Large intestine (tissue), 3 donors: ENCODE measurements at regions not wholly inside any gene's neighbourhood (a gene's known extent, or its start where the extent isn't known, plus 50 kb on each side); places are given as distances from the start of the nearest gene placed in this dataset.

Experiments
- DNase-seq, 2 donors: peaks; one replicate each; pipeline versions ENCODE4 v3.0.0 to v3.0.0-alpha.2; 2013
- H3K27ac ChIP-seq: one replicate; pipeline ENCODE4 v1.5.1; 2013; ENCODE audit warnings: low read length
- H3K27me3 ChIP-seq: 2 replicates; pipeline ENCODE4 v1.6.1; 2013; ENCODE audit warnings: low read length; ENCODE audit not compliant: control insufficient read depth, insufficient read depth
- H3K36me3 ChIP-seq: 2 replicates; pipeline ENCODE4 v1.6.1; 2013; ENCODE audit warnings: low read length; ENCODE audit not compliant: control insufficient read depth, insufficient read depth
- H3K4me1 ChIP-seq: one replicate; pipeline ENCODE4 v1.6.1; 2013; ENCODE audit warnings: low read length; ENCODE audit not compliant: control insufficient read depth, insufficient read depth
- H3K4me3 ChIP-seq: one replicate; pipeline ENCODE4 v1.5.1; 2013; ENCODE audit warnings: low read length
- H3K9me3 ChIP-seq: one replicate; pipeline ENCODE4 v1.6.1; 2013; ENCODE audit warnings: mild to moderate bottlenecking, low read depth, low read length, moderate library complexity; ENCODE audit not compliant: control insufficient read depth
- WGBS: methylation state at CpG from one replicate; pipeline ENCODE4 v1.1.5; 2013; ENCODE audit warnings: low lambda C conversion rate; ENCODE audit not compliant: insufficient coverage; 5-methylcytosine and 5-hydroxymethylcytosine counted together

- H3K27ac ChIP-seq, result no peak overlapping the region
- peaks cover 6% of the 10 kb centered on the region for H3K9me3 ChIP-seq
- no peak overlapping the region for H3K4me3 ChIP-seq
- H3K4me1 ChIP-seq, result no peaks in the 10 kb centered on the region
- H3K27me3 ChIP-seq, result peaks cover 2% of the 10 kb centered on the region
- WGBS, result no CpG with 5 or more reads among the region's 24 CpGs
- no peak for DNase-seq
- no peaks in the 10 kb centered on the region for H3K36me3 ChIP-seq
These were observed 116.7 kb downstream of the SOX1 start for GRCh38 chr13:112183532-112184090.

- peaks cover 5% of the 10 kb centered on the region for H3K27me3 ChIP-seq
- H3K36me3 ChIP-seq, result no peaks in the 10 kb centered on the region
- 80% methylated on average over 2 of the region's 14 CpGs for WGBS
- no peaks in the 10 kb centered on the region for H3K4me1 ChIP-seq
- H3K4me3 ChIP-seq, result no peak overlapping the region
- H3K9me3 ChIP-seq, result peaks cover 6% of the 10 kb centered on the region
- DNase-seq, result no peak
- no peak overlapping the region for H3K27ac ChIP-seq
These were observed 117.3 kb downstream of the SOX1 start for GRCh38 chr13:112184261-112184660.

GRCh38 chr13:112184851-112185371 lies 118.0 kb downstream of the SOX1 start:
- Histone ChIP-seq H3K4me1 (no peaks in the 10 kb centered on the region), H3K9me3 (peaks cover 6% of the 10 kb centered on the region), H3K36me3 (no peaks in the 10 kb centered on the region), H3K27ac (no peak overlapping the region), H3K4me3 (no peak overlapping the region), H3K27me3 (peaks cover 4% of the 10 kb centered on the region)
- DNase-seq, result no peak
- WGBS, result no CpG with 5 or more reads among the region's 15 CpGs

GRCh38 chr13:112185466-112185865 lies 118.5 kb downstream of the SOX1 start:
- Histone ChIP-seq H3K9me3 (peaks cover 6% of the 10 kb centered on the region), H3K27me3 (peaks cover 4% of the 10 kb centered on the region), H3K27ac (no peak overlapping the region), H3K36me3 (no peaks in the 10 kb centered on the region), H3K4me1 (no peaks in the 10 kb centered on the region), H3K4me3 (no peak overlapping the region)
- no peak for DNase-seq
- WGBS, result 100% methylated on average over 1 of the region's 9 CpGs

- no CpG with 5 or more reads among the region's 6 CpGs for WGBS
- peaks cover 6% of the 10 kb centered on the region for H3K9me3 ChIP-seq
These were observed 119.1 kb downstream of the SOX1 start for GRCh38 chr13:112186091-112186490.

GRCh38 chr13:112187527-112188297 lies 120.8 kb downstream of the SOX1 start:
- Histone ChIP-seq H3K27me3 (peaks cover 4% of the 10 kb centered on the region), H3K9me3 (peaks cover 6% of the 10 kb centered on the region), H3K27ac (no peak overlapping the region), H3K36me3 (no peaks in the 10 kb centered on the region), H3K4me3 (no peak overlapping the region), H3K4me1 (no peaks in the 10 kb centered on the region)
- no peak for DNase-seq
- no CpG with 5 or more reads among the region's 18 CpGs for WGBS

More at GRCh38 chr13:112186091-112186490, 119.1 kb downstream of the SOX1 start:
- H3K4me1 ChIP-seq, result no peaks in the 10 kb centered on the region
- peaks cover 4% of the 10 kb centered on the region for H3K27me3 ChIP-seq
- no peak overlapping the region for H3K4me3 ChIP-seq
- H3K36me3 ChIP-seq, result no peaks in the 10 kb centered on the region
- DNase-seq, result no peak
- no peak overlapping the region for H3K27ac ChIP-seq

- H3K36me3 ChIP-seq, result no peaks in the 10 kb centered on the region
- no peak overlapping the region for H3K4me3 ChIP-seq
- no CpG with 5 or more reads among the region's 6 CpGs for WGBS
- H3K9me3 ChIP-seq, result peaks cover 6% of the 10 kb centered on the region
- no peaks in the 10 kb centered on the region for H3K4me1 ChIP-seq
- H3K27me3 ChIP-seq, result peaks cover 4% of the 10 kb centered on the region
- H3K27ac ChIP-seq, result no peak overlapping the region
- no peak for DNase-seq
These were observed 121.3 kb downstream of the SOX1 start for GRCh38 chr13:112188298-112188610.

GRCh38 chr13:112193463-112194166 lies 126.7 kb downstream of the SOX1 start:
- no peak overlapping the region for H3K27ac ChIP-seq
- 71% methylated on average over 2 of the region's 15 CpGs for WGBS
- no peaks in the 10 kb centered on the region for H3K4me1 ChIP-seq
- H3K4me3 ChIP-seq, result no peak overlapping the region
- DNase-seq, result no peak
- peaks cover 4% of the 10 kb centered on the region for H3K27me3 ChIP-seq
- H3K36me3 ChIP-seq, result no peaks in the 10 kb centered on the region
- no peaks in the 10 kb centered on the region for H3K9me3 ChIP-seq

GRCh38 chr13:112194167-112194530 lies 127.2 kb downstream of the SOX1 start:
- no peaks in the 10 kb centered on the region for H3K9me3 ChIP-seq
- no peak overlapping the region for H3K4me3 ChIP-seq
- WGBS, result no CpG with 5 or more reads among the region's 22 CpGs
- no peak overlapping the region for H3K27ac ChIP-seq
- no peaks in the 10 kb centered on the region for H3K4me1 ChIP-seq
- no peaks in the 10 kb centered on the region for H3K36me3 ChIP-seq
- DNase-seq, result no peak
- H3K27me3 ChIP-seq, result peaks cover 2% of the 10 kb centered on the region

GRCh38 chr13:112194579-112194978 lies 127.6 kb downstream of the SOX1 start:
- 100% methylated on average over 2 of the region's 31 CpGs for WGBS
- H3K27ac ChIP-seq, result no peak overlapping the region
- H3K27me3 ChIP-seq, result no peaks in the 10 kb centered on the region
- H3K4me1 ChIP-seq, result no peaks in the 10 kb centered on the region
- no peak for DNase-seq
- H3K4me3 ChIP-seq, result no peak overlapping the region
- no peaks in the 10 kb centered on the region for H3K36me3 ChIP-seq
- H3K9me3 ChIP-seq, result no peaks in the 10 kb centered on the region
